Endothelial cell of umbilical vein (primary cell): ENCODE measurements at regions not wholly inside any gene's neighbourhood (a gene's known extent, or its start where the extent isn't known, plus 50 kb on each side); places are given as distances from the start of the nearest gene placed in this dataset.

Experiments used
- BruUV-seq: library from RNA; stranded (reverse); fragments of 400-500 nt; replicated peaks from 2 replicates; lab custom pipeline; 2021; lab: Mats Ljungman, UMichigan
- CTCF ChIA-PET: fragments of 300-600, 350-600 bp; sonication (Branson Sonifier 250); formaldehyde crosslinking; loops from one replicate; lab custom pipeline; 2021; ENCODE audit warnings: antibody characterized with exemption, inconsistent platforms; lab: Charles Lee
- POLR2A ChIA-PET: fragments of 300-600, 350-600 bp; sonication (Branson Sonifier 250); formaldehyde crosslinking; loops from one replicate; lab custom pipeline; 2021; ENCODE audit warnings: antibody characterized with exemption, inconsistent platforms; lab: Charles Lee
- DNase-seq: peaks from one replicate; pipeline ENCODE4 v3.0.0-alpha.2; 2011; ENCODE audit warnings: low read depth, low spot score
- FAIRE-seq: peaks from 2 replicates; lab custom pipeline; 2011; peaks lifted over from hg19 to GRCh38; lab: Jason Lieb, UNC
- H2AFZ ChIP-seq: 2 replicates; pipeline ENCODE4 v1.6.0; 2012; ENCODE audit warnings: low read depth, low read length, control low read depth, inconsistent platforms
- H3K27ac ChIP-seq: 2 replicates; pipeline ENCODE4 v1.5.1; 2011; ENCODE audit warnings: low read depth, mild to moderate bottlenecking, control low read depth, low read length, moderate library complexity; ENCODE audit not compliant: insufficient read depth
- H3K27me3 ChIP-seq, 2 experiments: 2 replicates each; pipeline versions ENCODE4 v1.6.0 to v1.6.1; 2011; ENCODE audit warnings: low read length in 2 of 2, mixed read lengths in 1 of 2; ENCODE audit not compliant: control insufficient read depth in 2 of 2, insufficient read depth in 2 of 2
- H3K36me3 ChIP-seq, 2 experiments: 2 replicates in 1 of 2; 3 replicates in 1 of 2; pipeline ENCODE4 v1.5.1; 2011; ENCODE audit warnings: low read length in 2 of 2, mild to moderate bottlenecking in 1 of 2, moderate library complexity in 1 of 2; ENCODE audit not compliant: control insufficient read depth in 2 of 2, insufficient read depth in 2 of 2; ENCODE audit errors: extremely low read depth in 1 of 2
- H3K4me1 ChIP-seq: 3 replicates; pipeline ENCODE4 v1.5.1; 2011; ENCODE audit warnings: mild to moderate bottlenecking, low read length; ENCODE audit not compliant: control insufficient read depth, insufficient read depth; ENCODE audit errors: extremely low read depth
- H3K4me2 ChIP-seq: 2 replicates; pipeline ENCODE4 v1.6.1; 2011; ENCODE audit warnings: low read length, control low read depth, mixed read lengths; ENCODE audit not compliant: insufficient read depth
- H3K4me3 ChIP-seq, 3 experiments: fragments of 200-600 bp in 1 of 3; sonication (generic), shearing (Covaris generic) in 1 of 3; replicated peaks in 1 of 3; 2 replicates each; pipeline ENCODE4 v1.5.1; 2011 to 2016; ENCODE audit warnings: control low read depth in 3 of 3, low read length in 3 of 3, mild to moderate bottlenecking in 2 of 3, inconsistent platforms in 1 of 3, low read depth in 1 of 3, moderate library complexity in 1 of 3; ENCODE audit not compliant: insufficient read depth in 1 of 3
- H3K79me2 ChIP-seq: 2 replicates; pipeline ENCODE4 v1.6.0; 2012; ENCODE audit warnings: low read length, inconsistent platforms; ENCODE audit not compliant: control insufficient read depth, insufficient read depth
- H3K9ac ChIP-seq: replicated peaks from 2 replicates; pipeline ENCODE3; 2011; ENCODE audit warnings: low read length, control low read depth; ENCODE audit not compliant: insufficient read depth; ENCODE audit errors: extremely low read depth
- H3K9me1 ChIP-seq: replicated peaks from 3 replicates; pipeline ENCODE4 v1.6.0; 2011; ENCODE audit warnings: mild to moderate bottlenecking, low read length; ENCODE audit not compliant: control insufficient read depth, insufficient read depth; ENCODE audit errors: extremely low read depth
- H3K9me3 ChIP-seq: replicated peaks from 2 replicates; pipeline ENCODE4 v1.5.1; 2012; ENCODE audit warnings: low read length, inconsistent platforms; ENCODE audit not compliant: control insufficient read depth, insufficient read depth
- H4K20me1 ChIP-seq: replicated peaks from 2 replicates; pipeline ENCODE3; 2011; ENCODE audit warnings: mild to moderate bottlenecking, low read length; ENCODE audit not compliant: control insufficient read depth, insufficient read depth; ENCODE audit errors: extremely low read depth
- EZH2 ChIP-seq: IDR thresholded peaks from 2 replicates; pipeline ENCODE4 v1.6.1; 2012; ENCODE audit warnings: borderline replicate concordance, low read depth, mild to moderate bottlenecking, moderate library complexity, low read length, inconsistent platforms; ENCODE audit not compliant: severe bottlenecking
- FOS ChIP-seq: IDR thresholded peaks from 2 replicates; pipeline ENCODE4 v1.6.1; 2011; ENCODE audit warnings: mild to moderate bottlenecking, low read length, moderate library complexity, borderline replicate concordance; ENCODE audit not compliant: insufficient read depth
- GATA2 ChIP-seq: IDR thresholded peaks from 2 replicates; pipeline ENCODE4 v1.7.0; 2011; ENCODE audit warnings: low read depth, mild to moderate bottlenecking, moderate library complexity, mixed read lengths, low read length; ENCODE audit not compliant: insufficient read length, insufficient read depth
- JUN ChIP-seq: IDR thresholded peaks from 2 replicates; pipeline ENCODE4 v1.6.1; 2011; ENCODE audit warnings: borderline replicate concordance, low read depth; ENCODE audit not compliant: insufficient read length, insufficient read depth
- MYC ChIP-seq: IDR thresholded peaks from one replicate; pipeline ENCODE4 v1.6.1; 2011; ENCODE audit warnings: mild to moderate bottlenecking, low read depth, low read length
- POLR2AphosphoS5 ChIP-seq: IDR thresholded peaks from 2 replicates; pipeline ENCODE4 v1.6.1; 2012; ENCODE audit warnings: low read depth, mild to moderate bottlenecking, control low read depth, low read length, moderate library complexity; ENCODE audit not compliant: insufficient read depth
- dilution Hi-C: fragments of 300-500 bp; cut with MboI; formaldehyde crosslinking; loops from one replicate; pipeline ENCODE4 v1.15.0; 2019; ENCODE audit warnings: low sequenced_read_pairs; ENCODE audit not compliant: extremely low pct_ligation_motif_present
- intact Hi-C: fragments of 100-400 bp; cut with micrococcal nuclease; formaldehyde crosslinking; loops from one replicate; pipeline ENCODE4 v1.10.0; 2022
- TF ChIP-seq, protein P1 (sequence below): IDR thresholded peaks from 2 replicates; pipeline ENCODE4 v1.6.1; 2011; ENCODE audit not compliant: insufficient read depth, insufficient read length
- TF ChIP-seq, protein P2 (sequence below), 2 donors: IDR thresholded peaks; 1 replicate in 1 of 2; 2 replicates in 1 of 2; pipeline ENCODE4 v1.5.1; 2011; ENCODE audit warnings: low read length in 2 of 2, mild to moderate bottlenecking in 2 of 2, moderate library complexity in 2 of 2, control low read depth in 1 of 2, inconsistent platforms in 1 of 2, low read depth in 1 of 2; ENCODE audit not compliant: insufficient read depth in 1 of 2; ENCODE audit errors: extremely low read depth in 1 of 2

DNA sequence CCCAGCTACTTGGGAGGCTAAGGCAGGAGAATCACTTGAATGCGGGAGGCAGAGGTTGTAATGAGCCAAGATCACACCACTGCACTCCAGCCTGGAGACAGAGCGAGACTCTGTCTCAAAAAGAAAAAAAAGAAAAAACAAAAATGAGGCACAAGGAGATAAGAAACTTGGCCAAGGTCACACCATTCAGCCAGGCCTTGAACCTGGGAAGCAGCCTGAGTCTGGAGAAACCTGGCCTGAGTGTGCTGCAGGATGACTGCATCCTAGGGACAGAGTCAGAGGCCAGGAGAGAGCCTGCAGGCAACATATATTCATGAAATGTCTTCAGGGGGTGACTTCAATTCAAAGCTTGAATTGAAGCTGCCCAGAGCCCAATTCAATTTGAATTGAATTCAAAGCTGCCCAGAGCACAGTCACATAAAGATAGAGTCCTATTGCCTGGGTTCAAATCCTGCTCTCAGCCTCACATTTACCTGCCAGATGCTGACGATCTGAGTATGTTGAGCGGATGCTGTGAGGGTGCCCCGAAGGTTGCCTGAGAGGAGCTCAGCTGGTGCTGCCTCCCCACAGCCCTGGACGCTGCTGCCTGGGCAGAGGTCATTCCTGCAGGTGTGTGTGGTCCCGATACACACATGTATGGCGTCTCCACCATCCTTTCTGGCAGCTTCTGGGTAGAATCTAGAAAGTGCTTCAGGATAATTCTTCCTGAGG lies 307.7 kb downstream of the AJAP1 start:
- ChIA-PET POLR2A (no interaction called here), CTCF (no interaction called here)
- no peak for FAIRE-seq
- Histone ChIP-seq H2AFZ (no peak overlapping the region), H3K4me2 (no peak overlapping the region), H3K4me3 (no peak overlapping the region), H3K9ac (no peak overlapping the region), H3K9me1 (no peaks in the 10 kb centered on the region), H3K9me3 (peaks cover 2% of the 10 kb centered on the region), H4K20me1 (no peaks in the 10 kb centered on the region), H3K27me3 (no peaks in the 10 kb centered on the region), H3K27ac (no peak overlapping the region), H3K4me1 (no peaks in the 10 kb centered on the region), H3K79me2 (no peaks in the 10 kb centered on the region), H3K36me3 (no peaks in the 10 kb centered on the region)
- dilution Hi-C loops, result no loop called here
- TF ChIP-seq JUN (no peak), GATA2 (no peak), MYC (no peak), POLR2AphosphoS5 (no peak), EZH2 (no peak), FOS (no peak)
- TF ChIP-seq, protein P1, sequence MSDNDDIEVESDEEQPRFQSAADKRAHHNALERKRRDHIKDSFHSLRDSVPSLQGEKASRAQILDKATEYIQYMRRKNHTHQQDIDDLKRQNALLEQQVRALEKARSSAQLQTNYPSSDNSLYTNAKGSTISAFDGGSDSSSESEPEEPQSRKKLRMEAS, result no peak
- TF ChIP-seq, protein P2, sequence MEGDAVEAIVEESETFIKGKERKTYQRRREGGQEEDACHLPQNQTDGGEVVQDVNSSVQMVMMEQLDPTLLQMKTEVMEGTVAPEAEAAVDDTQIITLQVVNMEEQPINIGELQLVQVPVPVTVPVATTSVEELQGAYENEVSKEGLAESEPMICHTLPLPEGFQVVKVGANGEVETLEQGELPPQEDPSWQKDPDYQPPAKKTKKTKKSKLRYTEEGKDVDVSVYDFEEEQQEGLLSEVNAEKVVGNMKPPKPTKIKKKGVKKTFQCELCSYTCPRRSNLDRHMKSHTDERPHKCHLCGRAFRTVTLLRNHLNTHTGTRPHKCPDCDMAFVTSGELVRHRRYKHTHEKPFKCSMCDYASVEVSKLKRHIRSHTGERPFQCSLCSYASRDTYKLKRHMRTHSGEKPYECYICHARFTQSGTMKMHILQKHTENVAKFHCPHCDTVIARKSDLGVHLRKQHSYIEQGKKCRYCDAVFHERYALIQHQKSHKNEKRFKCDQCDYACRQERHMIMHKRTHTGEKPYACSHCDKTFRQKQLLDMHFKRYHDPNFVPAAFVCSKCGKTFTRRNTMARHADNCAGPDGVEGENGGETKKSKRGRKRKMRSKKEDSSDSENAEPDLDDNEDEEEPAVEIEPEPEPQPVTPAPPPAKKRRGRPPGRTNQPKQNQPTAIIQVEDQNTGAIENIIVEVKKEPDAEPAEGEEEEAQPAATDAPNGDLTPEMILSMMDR (IDR thresholded peaks at IDR 0.05; ENCODE audit: extremely low read depth in 1 of 2, insufficient read depth in 1 of 2, low read depth in 1 of 2, low read length in 2 of 2), result no peak
- intact Hi-C loops, result no loop called here
- DNase-seq, result no peak
- BruUV-seq, result no TSS peak
